ENCODE measurements at regions not wholly inside any gene's neighbourhood (a gene's known extent, or its start where the extent isn't known, plus 50 kb on each side); places are given as distances from the start of the nearest gene placed in this dataset.

DNA sequence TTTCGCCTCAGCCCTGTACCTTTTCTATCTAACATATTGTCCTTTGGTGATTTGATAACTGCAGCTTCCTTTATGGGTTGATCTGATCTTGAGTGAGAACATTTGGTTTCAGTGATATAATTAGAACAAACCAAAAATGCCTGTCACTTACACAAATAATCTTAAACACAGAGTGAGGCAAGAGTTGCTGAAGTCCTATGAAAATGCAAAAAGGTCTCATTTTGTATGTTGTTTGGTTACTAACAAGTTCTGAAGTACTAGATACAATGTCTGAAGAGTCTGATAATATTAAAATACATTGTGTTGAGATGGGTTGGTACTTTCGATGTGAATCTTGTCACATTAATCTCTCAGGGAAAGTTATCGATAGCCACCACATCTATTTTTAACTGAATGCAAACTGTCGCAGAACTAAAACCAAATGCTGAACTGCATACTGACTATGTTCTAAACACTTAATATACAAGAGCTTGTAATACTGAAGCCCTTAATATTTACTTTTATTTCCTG is 70.4 kb upstream of the TMED7 start:
- Histone ChIP-seq H2BK15ac (ENCODE audit: low read length) (no peak overlapping the region), H2BK5ac (ENCODE audit: low read depth, low read length) (no peak overlapping the region), H4K5ac (ENCODE audit: insufficient read length, low read depth, low read length) (no peak overlapping the region), H3K79me1 (ENCODE audit: low read depth, low read length) (no peaks in the 10 kb centered on the region), H3K23me2 (ENCODE audit: low read depth, low read length) (no peaks in the 10 kb centered on the region; the same call in 1 of the 2 replicates), H3K4me2 (ENCODE audit: insufficient read depth in 1 of 2, low read depth in 2 of 2, low read length in 2 of 2) (no peak overlapping the region), H3K79me2 (ENCODE audit: control insufficient read depth in 1 of 2, insufficient read depth in 2 of 2, low read length in 2 of 2) (no peaks in the 10 kb centered on the region), H3K14ac (ENCODE audit: insufficient read length) (no peak overlapping the region), H3K36me3 (ENCODE audit: control insufficient read depth in 2 of 4, insufficient read depth in 4 of 4, low read length in 3 of 4) (no peaks in the 10 kb centered on the region), H3K23ac (ENCODE audit: insufficient read length) (no peak overlapping the region), H3K27me3 (replicated peaks in 1 of 4; ENCODE audit: control insufficient read depth in 3 of 4, extremely low read depth in 1 of 4, insufficient read depth in 3 of 4, low read length in 3 of 4) (no peaks in the 10 kb centered on the region), H3K4me3 (ENCODE audit: extremely low read depth in 1 of 4, insufficient read depth in 2 of 4, low read depth in 3 of 4, low read length in 4 of 4) (no peak overlapping the region), H4K91ac (replicated peaks; ENCODE audit: insufficient read length, low read length) (no peak overlapping the region), H3K56ac (replicated peaks; ENCODE audit: insufficient read length, low read depth, low read length) (no peak overlapping the region), H2BK120ac (replicated peaks; ENCODE audit: low read depth, low read length) (no peak overlapping the region), H3K18ac (ENCODE audit: extremely low read depth, low read length) (no peak overlapping the region), H4K20me1 (replicated peaks in 1 of 2; ENCODE audit: control insufficient read depth in 1 of 2, insufficient read depth in 2 of 2, low read length in 2 of 2) (no peaks in the 10 kb centered on the region), H3K27ac (ENCODE audit: low read depth, low read length) (no peak overlapping the region), H4K8ac (ENCODE audit: extremely low read depth, insufficient read depth, low read length) (no peak overlapping the region), H2BK20ac (ENCODE audit: low read length) (no peak overlapping the region), H2AK5ac (ENCODE audit: low read depth, low read length) (no peak overlapping the region), H3K4ac (replicated peaks; ENCODE audit: insufficient read length, low read depth, low read length) (no peak overlapping the region), H2BK12ac (ENCODE audit: low read depth, low read length) (no peak overlapping the region), H3K9ac (replicated peaks in 1 of 4; ENCODE audit: extremely low read depth in 1 of 4, low read depth in 3 of 4, low read length in 3 of 4) (no peak overlapping the region), H3K4me1 (replicated peaks in 1 of 4; ENCODE audit: control insufficient read depth in 3 of 4, insufficient read depth in 4 of 4, low read length in 3 of 4) (no peaks in the 10 kb centered on the region), H3K9me3 (ENCODE audit: insufficient read depth in 2 of 2, low read depth in 1 of 2, low read length in 1 of 2) (no peaks in the 10 kb centered on the region), H2AFZ (ENCODE audit: low read length) (no peak overlapping the region)
- ChIA-PET CTCF (ENCODE audit: partially characterized antibody) (interaction anchor here (0.8 to 1.4 kb wide), 2 partner anchors 11 to 25 kb away, joined by 3 read pairs; no protein-coding TSS in a partner anchor), POLR2A (ENCODE audit: partially characterized antibody) (no interaction called here)
- no peak for DNase-seq (ENCODE audit: low read depth in 1 of 2, low spot score in 2 of 2)
- no peak for FAIRE-seq
- 94% methylated on average over 4 of the region's 4 CpGs; no CpG with 5 or more reads in 1 of the 2 experiments for WGBS, 2 experiments (ENCODE audit: extremely low coverage in 1 of 2, insufficient coverage in 1 of 2, insufficient read length in 1 of 2, insufficient replicate concordance in 2 of 2, low coverage in 1 of 2, low lambda C conversion rate in 2 of 2, missing lambda C conversion rate in 1 of 2)
- TF ChIP-seq TAF1 (IDR thresholded peaks at IDR 0.05; ENCODE audit: low read depth, low read length) (no peak), EP300 (IDR thresholded peaks at IDR 0.05; ENCODE audit: borderline replicate concordance in 1 of 2, low read depth in 2 of 2, low read length in 2 of 2) (no peak), CEBPB (IDR thresholded peaks at IDR 0.05; ENCODE audit: low read depth, low read length) (no peak), GABPA (IDR thresholded peaks at IDR 0.05; ENCODE audit: borderline replicate concordance, insufficient read depth, low read length) (no peak), TAF7 (optimal IDR thresholded peaks at IDR 0.05; ENCODE audit: borderline replicate concordance, low read depth, low read length) (no peak), SP4 (IDR thresholded peaks at IDR 0.05; ENCODE audit: low read length) (no peak), EGR1 (IDR thresholded peaks at IDR 0.05; ENCODE audit: borderline replicate concordance, low read depth, low read length) (no peak), TCF12 (IDR thresholded peaks at IDR 0.05; ENCODE audit: low read depth, low read length) (no peak), SIX5 (IDR thresholded peaks at IDR 0.05; ENCODE audit: low read depth, low read length) (no peak), BACH1 (IDR thresholded peaks at IDR 0.05; ENCODE audit: low read length) (no peak)
- TF ChIP-seq, protein P1, sequence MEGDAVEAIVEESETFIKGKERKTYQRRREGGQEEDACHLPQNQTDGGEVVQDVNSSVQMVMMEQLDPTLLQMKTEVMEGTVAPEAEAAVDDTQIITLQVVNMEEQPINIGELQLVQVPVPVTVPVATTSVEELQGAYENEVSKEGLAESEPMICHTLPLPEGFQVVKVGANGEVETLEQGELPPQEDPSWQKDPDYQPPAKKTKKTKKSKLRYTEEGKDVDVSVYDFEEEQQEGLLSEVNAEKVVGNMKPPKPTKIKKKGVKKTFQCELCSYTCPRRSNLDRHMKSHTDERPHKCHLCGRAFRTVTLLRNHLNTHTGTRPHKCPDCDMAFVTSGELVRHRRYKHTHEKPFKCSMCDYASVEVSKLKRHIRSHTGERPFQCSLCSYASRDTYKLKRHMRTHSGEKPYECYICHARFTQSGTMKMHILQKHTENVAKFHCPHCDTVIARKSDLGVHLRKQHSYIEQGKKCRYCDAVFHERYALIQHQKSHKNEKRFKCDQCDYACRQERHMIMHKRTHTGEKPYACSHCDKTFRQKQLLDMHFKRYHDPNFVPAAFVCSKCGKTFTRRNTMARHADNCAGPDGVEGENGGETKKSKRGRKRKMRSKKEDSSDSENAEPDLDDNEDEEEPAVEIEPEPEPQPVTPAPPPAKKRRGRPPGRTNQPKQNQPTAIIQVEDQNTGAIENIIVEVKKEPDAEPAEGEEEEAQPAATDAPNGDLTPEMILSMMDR (IDR thresholded peaks at IDR 0.05; ENCODE audit: control extremely low read depth in 1 of 3, insufficient read depth in 1 of 3, low read depth in 1 of 3, low read length in 3 of 3) = no peak
- TF ChIP-seq, protein P2, sequence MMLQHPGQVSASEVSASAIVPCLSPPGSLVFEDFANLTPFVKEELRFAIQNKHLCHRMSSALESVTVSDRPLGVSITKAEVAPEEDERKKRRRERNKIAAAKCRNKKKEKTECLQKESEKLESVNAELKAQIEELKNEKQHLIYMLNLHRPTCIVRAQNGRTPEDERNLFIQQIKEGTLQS (IDR thresholded peaks at IDR 0.05; ENCODE audit: insufficient read depth, low read depth, low read length) = no peak
